HEK293T (cell line): ENCODE measurements at regions not wholly inside any gene's neighbourhood (a gene's known extent, or its start where the extent isn't known, plus 50 kb on each side); places are given as distances from the start of the nearest gene placed in this dataset.

ENCODE experiments used
- CTCF ChIA-PET: fragments of 350-600 bp; formaldehyde crosslinking; extraction: SDS; loops from one replicate; lab custom pipeline; 2021; ENCODE audit warnings: antibody characterized with exemption, inconsistent platforms; lab: Yijun Ruan, JAX
- POLR2A ChIA-PET: fragments of 350-600 bp; formaldehyde crosslinking; extraction: SDS; loops from one replicate; lab custom pipeline; 2020; ENCODE audit warnings: antibody characterized with exemption, inconsistent platforms; lab: Yijun Ruan, JAX
- DNase-seq: peaks from one replicate; pipeline ENCODE4 v3.0.0; 2012; ENCODE audit warnings: mixed read lengths; ENCODE audit errors: extremely low spot score
- ARNT ChIP-seq: fragments of 450-650 bp; IDR thresholded peaks from 2 replicates; pipeline ENCODE4 v1.6.1; 2017; ENCODE audit warnings: mild to moderate bottlenecking
- BHLHE40 ChIP-seq: fragments of 450-650 bp; IDR thresholded peaks from 2 replicates; pipeline ENCODE4 v1.6.1; 2016; ENCODE audit warnings: mild to moderate bottlenecking, moderate library complexity, borderline replicate concordance
- CTBP1 ChIP-seq: fragments of 450-650 bp; IDR thresholded peaks from 2 replicates; pipeline ENCODE4 v1.6.1; 2016; ENCODE audit warnings: borderline replicate concordance
- ELF4 ChIP-seq: fragments of 450-650 bp; IDR thresholded peaks from 2 replicates; pipeline ENCODE4 v1.6.1; 2017; ENCODE audit warnings: antibody characterized with exemption
- FOXA1 ChIP-seq: fragments of 450-650 bp; IDR thresholded peaks from 2 replicates; pipeline ENCODE4 v1.6.1; 2016; ENCODE audit warnings: mild to moderate bottlenecking
- FOXK2 ChIP-seq: fragments of 450-650 bp; IDR thresholded peaks from 2 replicates; pipeline ENCODE4 v1.6.1; 2016; ENCODE audit warnings: mild to moderate bottlenecking
- FOXM1 ChIP-seq: fragments of 450-650 bp; IDR thresholded peaks from 2 replicates; pipeline ENCODE4 v1.6.1; 2017; ENCODE audit warnings: mild to moderate bottlenecking, borderline replicate concordance
- HDGF ChIP-seq: fragments of 450-650 bp; IDR thresholded peaks from 2 replicates; pipeline ENCODE4 v1.6.1; 2017; ENCODE audit warnings: antibody characterized with exemption, borderline replicate concordance
- L3MBTL2 ChIP-seq: fragments of 450-650 bp; conservative IDR thresholded peaks from 2 replicates; pipeline ENCODE4 v1.6.1; 2016; ENCODE audit warnings: mild to moderate bottlenecking
- LEF1 ChIP-seq: fragments of 450-650 bp; IDR thresholded peaks from 2 replicates; pipeline ENCODE4 v1.6.1; 2017; ENCODE audit warnings: mild to moderate bottlenecking, borderline replicate concordance
- NFRKB ChIP-seq: fragments of 450-650 bp; IDR thresholded peaks from 2 replicates; pipeline ENCODE4 v1.6.1; 2016; ENCODE audit warnings: mild to moderate bottlenecking, moderate library complexity
- PKNOX1 ChIP-seq: fragments of 450-650 bp; IDR thresholded peaks from 2 replicates; pipeline ENCODE4 v1.6.1; 2016
- SP1 ChIP-seq: fragments of 450-650 bp; IDR thresholded peaks from 2 replicates; pipeline ENCODE4 v1.6.1; 2017
- SUZ12 ChIP-seq: fragments of 450-650 bp; IDR thresholded peaks from 2 replicates; pipeline ENCODE4 v1.6.1; 2016; ENCODE audit warnings: mild to moderate bottlenecking
- TARDBP ChIP-seq: fragments of 450-650 bp; IDR thresholded peaks from 2 replicates; pipeline ENCODE4 v1.6.1; 2016
- ZNF384 ChIP-seq: fragments of 450-650 bp; IDR thresholded peaks from 2 replicates; pipeline ENCODE4 v1.6.1; 2016

DNA sequence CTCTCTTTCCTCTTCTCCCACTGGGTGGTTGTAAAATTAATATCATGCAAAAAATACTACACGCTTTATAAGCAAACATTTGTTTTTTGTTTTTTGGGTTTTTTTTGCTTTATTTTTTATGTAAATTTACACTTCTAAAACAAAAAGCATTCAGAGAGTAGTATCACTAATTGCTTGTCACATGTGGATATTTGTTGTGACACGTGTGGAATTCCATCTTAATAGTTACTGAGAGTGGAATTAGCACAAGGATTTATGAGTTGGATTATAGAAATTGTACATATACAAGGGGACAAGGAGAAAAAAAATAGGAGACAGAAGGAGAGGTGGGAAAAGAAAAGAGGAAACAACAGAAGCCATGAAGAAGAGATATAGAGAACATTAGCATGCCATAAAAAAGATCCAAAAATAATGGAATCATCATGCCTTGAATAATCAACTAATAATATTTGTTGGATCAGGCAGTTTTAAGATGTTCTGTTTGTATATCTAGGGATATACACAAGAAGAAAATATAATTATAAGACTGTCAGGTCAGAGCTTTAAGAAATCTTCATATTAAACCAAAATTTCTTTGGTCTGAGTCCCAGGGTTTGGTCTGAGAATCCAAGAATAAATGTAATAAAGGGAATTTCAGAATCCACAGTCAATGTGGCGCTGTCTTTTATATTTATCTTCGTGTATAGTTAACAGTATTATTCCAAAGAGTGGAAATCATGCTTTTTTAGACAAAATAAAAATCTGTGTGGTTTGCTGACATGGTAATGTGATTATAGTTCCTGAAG lies 98.5 kb upstream of the INTU start:
- TF ChIP-seq FOXA1 (no peak), HDGF (no peak), PKNOX1 (no peak), SP1 (no peak), TARDBP (no peak), FOXM1 (no peak), FOXK2 (no peak), SUZ12 (no peak), NFRKB (no peak), CTBP1 (no peak), ELF4 (no peak), LEF1 (no peak), L3MBTL2 (no peak), ZNF384 (no peak), ARNT (no peak)
- no peak for DNase-seq
- CTCF ChIA-PET: no interaction called here
- POLR2A ChIA-PET: no interaction called here

GRCh38 chr4:127538016-127538415 lies 94.7 kb upstream of the INTU start:
- POLR2A ChIA-PET: no interaction called here

DNA sequence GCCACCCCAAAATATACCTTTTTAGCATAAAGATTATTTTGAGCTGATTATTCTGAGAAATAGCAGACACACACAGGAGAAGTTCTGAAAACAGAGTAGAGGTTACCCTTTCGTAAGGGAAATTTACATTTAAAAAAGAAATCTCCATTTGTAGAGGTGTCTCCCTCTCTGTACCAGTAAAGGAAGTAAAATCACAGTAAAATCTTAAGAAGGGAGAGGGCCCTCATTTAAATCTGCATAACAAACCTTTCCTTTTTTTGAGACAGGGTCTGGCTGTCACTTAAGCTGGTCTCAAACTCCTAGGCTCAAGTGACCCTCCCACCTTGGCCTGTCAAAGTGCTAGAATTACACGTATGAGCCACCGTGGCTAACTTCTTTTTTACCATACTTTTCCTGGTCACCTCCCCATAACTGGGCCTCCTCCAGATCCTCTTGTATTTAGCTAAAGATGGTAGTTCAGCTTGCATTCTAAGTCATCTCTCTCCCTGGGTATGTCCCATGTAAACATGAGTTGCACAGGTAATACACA lies 92.2 kb upstream of the INTU start:
- DNase-seq: no peak
- ChIA-PET POLR2A (no interaction called here), CTCF (no interaction called here)
- no peak for TF ChIP-seq FOXM1
- no peak for TF ChIP-seq BHLHE40
- no peak for TF ChIP-seq FOXK2
- no peak for TF ChIP-seq FOXA1
- TF ChIP-seq ARNT: no peak
- no peak for TF ChIP-seq ZNF384
- no peak for TF ChIP-seq SUZ12
- TF ChIP-seq L3MBTL2: no peak
- TF ChIP-seq SP1: no peak
- TF ChIP-seq ELF4: no peak
- TF ChIP-seq NFRKB: no peak
- TF ChIP-seq LEF1: no peak
- TF ChIP-seq PKNOX1: no peak
- TF ChIP-seq TARDBP: no peak

More at GRCh38 chr4:127538016-127538415, 94.7 kb upstream of the INTU start:
- no peak for TF ChIP-seq TARDBP
- no peak for TF ChIP-seq CTBP1
- TF ChIP-seq NFRKB: no peak
- no peak for TF ChIP-seq BHLHE40
- no peak for TF ChIP-seq HDGF
- no peak for TF ChIP-seq ZNF384
- no peak for TF ChIP-seq SP1
- no peak for TF ChIP-seq FOXA1
- no peak for TF ChIP-seq LEF1
- TF ChIP-seq FOXM1: no peak
- no peak for TF ChIP-seq FOXK2
- DNase-seq: no peak
- CTCF ChIA-PET: interaction anchor here (0.6 to 0.7 kb wide), 2 partner anchors 11 to 125 kb away, joined by 3 to 6 read pairs; no protein-coding TSS in a partner anchor

DNA sequence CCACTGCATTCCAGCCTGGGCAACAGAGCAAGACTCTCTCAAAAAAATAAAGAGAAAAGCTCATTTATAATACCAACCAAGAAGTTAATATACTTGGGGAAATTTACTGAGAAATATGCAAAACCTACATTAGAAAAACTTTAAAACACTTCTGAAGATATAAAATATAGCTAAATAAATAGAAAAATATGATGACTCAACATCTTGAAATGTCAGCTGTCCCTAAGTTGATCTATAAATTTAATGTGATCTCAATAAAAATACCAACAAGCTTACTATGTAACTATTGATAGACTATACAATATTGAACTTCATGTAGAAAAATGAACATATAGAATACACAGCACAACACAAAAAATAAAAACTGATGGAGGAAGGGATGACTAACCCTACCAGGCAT lies 87.5 kb upstream of the INTU start:
- TF ChIP-seq FOXK2 (no peak), TARDBP (no peak), FOXM1 (no peak), SP1 (no peak), FOXA1 (no peak), HDGF (no peak), LEF1 (no peak), ARNT (no peak), L3MBTL2 (no peak), BHLHE40 (no peak), ZNF384 (no peak), SUZ12 (no peak), NFRKB (no peak)
- ChIA-PET CTCF (no interaction called here), POLR2A (no interaction called here)
- DNase-seq: no peak

- CTCF ChIA-PET: interaction anchor here (0.6 kb wide), 1 partner anchor 11 kb away, joined by 6 read pairs; no protein-coding TSS in a partner anchor
- no peak for DNase-seq
- POLR2A ChIA-PET: no interaction called here
- TF ChIP-seq SUZ12 (no peak), TARDBP (no peak), ELF4 (no peak), PKNOX1 (no peak), BHLHE40 (no peak)
These were observed 83.5 kb upstream of the INTU start for GRCh38 chr4:127548990-127549925.
